ENCODE measurements at regions not wholly inside any gene's neighbourhood (a gene's known extent, or its start where the extent isn't known, plus 50 kb on each side); places are given as distances from the start of the nearest gene placed in this dataset.

- no peak overlapping the region for H3K27ac Mint-ChIP-seq
- TF ChIP-seq CTCF (IDR thresholded peaks at IDR 0.05): no peak
- no peaks in the 10 kb centered on the region for H3K27me3 Mint-ChIP-seq (ENCODE audit: insufficient read depth)
- DNase-seq: no peak
- peaks cover 38% of the 10 kb centered on the region for H3K9me3 Mint-ChIP-seq
- no peaks in the 10 kb centered on the region; the same call in 1 of the 2 replicates for H3K36me3 Mint-ChIP-seq (ENCODE audit: low read depth)
- H3K4me3 Mint-ChIP-seq: no peak overlapping the region
- no peaks in the 10 kb centered on the region for H3K4me1 Mint-ChIP-seq (ENCODE audit: low read depth)
Observed at GRCh38 chr9:74236857-74237256, 260.3 kb upstream of the RORB start.

GRCh38 chr9:74245866-74246497 lies 251.2 kb upstream of the RORB start:
- Mint-ChIP-seq H3K27me3 (ENCODE audit: insufficient read depth) (no peaks in the 10 kb centered on the region), H3K4me1 (ENCODE audit: low read depth) (no peaks in the 10 kb centered on the region), H3K9me3 (peaks cover 37% of the 10 kb centered on the region), H3K36me3 (ENCODE audit: low read depth) (no peaks in the 10 kb centered on the region), H3K4me3 (no peak overlapping the region), H3K27ac (no peak overlapping the region)
- no peak for TF ChIP-seq CTCF (IDR thresholded peaks at IDR 0.05)
- DNase-seq: no peak

- DNase-seq: no peak
- peaks cover 7% of the 10 kb centered on the region for H3K9me3 Mint-ChIP-seq
- H3K27ac Mint-ChIP-seq: no peak overlapping the region
- H3K27me3 Mint-ChIP-seq (ENCODE audit: insufficient read depth): no peaks in the 10 kb centered on the region; the same call in 1 of the 2 replicates
- H3K4me1 Mint-ChIP-seq (ENCODE audit: low read depth): no peaks in the 10 kb centered on the region
- no peak overlapping the region for H3K4me3 Mint-ChIP-seq
- no peak for TF ChIP-seq CTCF (IDR thresholded peaks at IDR 0.05)
- no peaks in the 10 kb centered on the region for H3K36me3 Mint-ChIP-seq (ENCODE audit: low read depth)
Observed at GRCh38 chr9:74255489-74255984, 241.6 kb upstream of the RORB start.

GRCh38 chr9:74275872-74276508 lies 221.1 kb upstream of the RORB start:
- no peaks in the 10 kb centered on the region for H3K4me1 Mint-ChIP-seq (ENCODE audit: low read depth)
- TF ChIP-seq CTCF (IDR thresholded peaks at IDR 0.05): no peak
- peaks cover 42% of the 10 kb centered on the region for H3K9me3 Mint-ChIP-seq
- DNase-seq: no peak
- H3K27ac Mint-ChIP-seq: no peak overlapping the region
- H3K4me3 Mint-ChIP-seq: no peak overlapping the region
- H3K36me3 Mint-ChIP-seq (ENCODE audit: low read depth): 0 out of 2 replicates have a peak, but pooled peaks cover 5% of the 10 kb centered on the region
- H3K27me3 Mint-ChIP-seq (ENCODE audit: insufficient read depth): no peaks in the 10 kb centered on the region

- Mint-ChIP-seq H3K4me1 (ENCODE audit: low read depth) (no peaks in the 10 kb centered on the region), H3K27me3 (ENCODE audit: insufficient read depth) (no peaks in the 10 kb centered on the region), H3K27ac (no peak overlapping the region), H3K4me3 (no peak overlapping the region), H3K36me3 (ENCODE audit: low read depth) (0 out of 2 replicates have a peak, but pooled peaks cover 5% of the 10 kb centered on the region), H3K9me3 (peaks cover 53% of the 10 kb centered on the region)
- no peak for TF ChIP-seq CTCF (IDR thresholded peaks at IDR 0.05)
- no peak for DNase-seq
Observed at GRCh38 chr9:74277532-74277931, 219.6 kb upstream of the RORB start.
